HG03575 (cell line): ENCODE measurements at regions not wholly inside any gene's neighbourhood (a gene's known extent, or its start where the extent isn't known, plus 50 kb on each side); places are given as distances from the start of the nearest gene placed in this dataset.

Experiments
- ATAC-seq: cut with Tn5 transposase; IDR thresholded peaks from one replicate; pipeline ENCODE4 v1.9.1; 2021; ENCODE audit not compliant: unreplicated experiment, insufficient number of reproducible peaks, low FRiP score; ENCODE audit errors: extremely low read depth

- no peak for ATAC-seq
These were observed 258.0 kb downstream of the LTN1 start for GRCh38 chr21:28734522-28735175.

- no peak for ATAC-seq
These were observed 260.9 kb downstream of the LTN1 start for GRCh38 chr21:28731700-28732321.

GRCh38 chr21:28729887-28730286 lies 262.8 kb downstream of the LTN1 start:
- no peak for ATAC-seq

- ATAC-seq = no peak
These were observed 264.9 kb downstream of the LTN1 start for GRCh38 chr21:28727809-28728208.

- ATAC-seq = no peak
These were observed 267.3 kb downstream of the LTN1 start for GRCh38 chr21:28725396-28725795.

GRCh38 chr21:28723646-28724045 lies 269.0 kb downstream of the LTN1 start:
- no peak for ATAC-seq

- ATAC-seq = no peak
These were observed 273.0 kb downstream of the LTN1 start for GRCh38 chr21:28719723-28720122.

- ATAC-seq = no peak
These were observed 277.8 kb downstream of the LTN1 start for GRCh38 chr21:28714777-28715464.

- no peak for ATAC-seq
These were observed 280.3 kb downstream of the LTN1 start for GRCh38 chr21:28712411-28712810.

- no peak for ATAC-seq
These were observed 287.1 kb downstream of the LTN1 start for GRCh38 chr21:28705616-28706015.

GRCh38 chr21:28704746-28705145 lies 287.9 kb downstream of the LTN1 start:
- no peak for ATAC-seq

- ATAC-seq = no peak
These were observed 288.8 kb downstream of the LTN1 start for GRCh38 chr21:28703861-28704260.

GRCh38 chr21:28699596-28700259 lies 292.9 kb downstream of the LTN1 start:
- ATAC-seq = no peak

GRCh38 chr21:28699186-28699585 lies 293.5 kb downstream of the LTN1 start:
- ATAC-seq = no peak

GRCh38 chr21:28696844-28697410 lies 295.8 kb downstream of the LTN1 start:
- ATAC-seq = no peak

- ATAC-seq = no peak
These were observed 299.2 kb downstream of the LTN1 start for GRCh38 chr21:28693476-28693875.

GRCh38 chr21:28690196-28690595 lies 302.5 kb downstream of the LTN1 start:
- ATAC-seq = no peak

- ATAC-seq = no peak
These were observed 304.3 kb downstream of the LTN1 start for GRCh38 chr21:28688381-28688780.

- ATAC-seq = no peak
These were observed 305.1 kb downstream of the LTN1 start for GRCh38 chr21:28687586-28687985.
